ENCODE measurements at regions not wholly inside any gene's neighbourhood (a gene's known extent, or its start where the extent isn't known, plus 50 kb on each side); places are given as distances from the start of the nearest gene placed in this dataset.
"Not testable (repeated sequence)": the region's sequence is repeated elsewhere in the genome, so short reads cannot be mapped to it uniquely, and the experiment has no call there.

DNA sequence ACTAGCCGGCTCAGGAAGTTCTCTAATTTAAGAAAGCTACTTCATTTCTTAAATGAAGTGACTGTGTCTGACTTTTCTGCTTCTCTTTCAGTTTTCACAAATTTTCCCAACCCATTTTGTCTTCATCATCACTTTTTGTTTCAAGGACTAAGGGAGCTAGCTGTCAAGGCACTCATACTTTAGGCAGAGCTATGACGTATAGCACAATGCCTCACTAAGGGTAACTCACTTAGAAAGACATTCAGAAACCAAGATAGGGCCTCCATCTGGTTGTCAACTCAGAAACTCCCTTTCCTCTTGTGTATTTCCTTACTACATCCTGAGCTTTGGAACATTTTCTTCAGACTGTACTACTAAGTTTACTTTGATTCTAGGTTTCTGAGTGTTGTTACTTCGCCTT is 397.9 kb downstream of the TOX3 start:
- ATAC-seq (ENCODE audit: poor library complexity) (no peak), DNase-seq (no peak)
- intact Hi-C loops (cut with DNase I) = no loop called here

DNA sequence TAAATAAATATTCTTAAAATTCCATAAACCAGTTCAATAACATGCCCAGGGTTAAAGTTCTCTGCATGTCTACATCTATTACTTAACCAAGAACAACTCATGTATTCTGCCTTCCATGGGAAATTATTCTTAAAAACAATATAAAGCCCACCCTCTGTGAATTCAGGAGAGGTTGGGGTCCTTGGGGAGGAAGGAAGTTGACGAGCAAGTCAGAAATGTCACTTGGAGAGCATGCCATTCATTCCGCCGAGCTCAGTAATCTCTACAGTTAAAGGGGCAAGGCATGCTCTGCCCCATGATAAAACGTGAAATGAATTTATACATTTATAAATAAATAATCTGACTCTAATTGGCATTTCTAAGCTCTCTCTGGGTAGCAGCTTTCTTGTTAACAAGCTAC is 405.1 kb downstream of the TOX3 start:
- intact Hi-C loops (cut with DNase I) = no loop called here
- ATAC-seq (ENCODE audit: poor library complexity) (no peak), DNase-seq (no peak)

DNA sequence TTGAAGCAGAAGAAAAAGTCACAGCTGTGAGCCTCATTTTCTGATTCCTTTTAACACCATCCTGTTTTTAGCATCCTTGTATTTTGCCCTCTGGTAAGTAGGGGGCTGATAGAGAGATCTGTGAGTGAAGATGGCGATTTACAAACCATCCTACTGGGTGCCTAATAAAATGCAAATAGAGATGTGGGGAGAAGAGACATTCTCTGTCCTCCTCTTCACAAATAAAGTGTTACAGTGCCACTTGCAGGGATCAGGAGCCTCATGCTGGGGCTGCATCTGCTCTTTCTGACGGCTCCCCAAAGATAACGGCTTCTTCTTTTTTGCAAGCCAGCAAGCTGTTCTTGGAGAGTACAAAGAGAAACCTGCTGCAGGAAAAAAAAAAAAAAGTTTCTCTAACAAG is 418.6 kb downstream of the TOX3 start:
- ATAC-seq (ENCODE audit: poor library complexity) (no peak), DNase-seq (no peak)
- intact Hi-C loops (cut with DNase I) = no loop called here

DNA sequence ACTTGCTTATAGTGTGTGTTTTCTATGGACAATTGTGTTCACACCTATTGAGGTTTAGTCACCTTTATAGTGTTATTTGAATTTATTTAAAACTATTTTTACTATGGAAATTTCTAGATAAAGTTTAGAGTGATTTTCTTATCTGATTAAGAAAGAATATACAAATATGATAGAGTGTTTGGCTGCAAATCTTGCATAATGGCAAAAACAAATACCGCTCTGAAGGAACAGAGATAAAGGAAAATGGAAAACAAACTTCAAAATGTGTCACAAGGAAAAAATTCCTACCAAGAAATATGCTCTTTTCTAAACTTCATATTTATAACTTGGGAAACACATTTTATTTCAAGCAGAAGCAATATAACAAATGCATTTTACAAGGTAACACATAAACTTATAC is 423.1 kb downstream of the TOX3 start:
- DNase-seq (no peak), ATAC-seq (ENCODE audit: poor library complexity) (no peak)
- intact Hi-C loops (cut with DNase I) = no loop called here

DNA sequence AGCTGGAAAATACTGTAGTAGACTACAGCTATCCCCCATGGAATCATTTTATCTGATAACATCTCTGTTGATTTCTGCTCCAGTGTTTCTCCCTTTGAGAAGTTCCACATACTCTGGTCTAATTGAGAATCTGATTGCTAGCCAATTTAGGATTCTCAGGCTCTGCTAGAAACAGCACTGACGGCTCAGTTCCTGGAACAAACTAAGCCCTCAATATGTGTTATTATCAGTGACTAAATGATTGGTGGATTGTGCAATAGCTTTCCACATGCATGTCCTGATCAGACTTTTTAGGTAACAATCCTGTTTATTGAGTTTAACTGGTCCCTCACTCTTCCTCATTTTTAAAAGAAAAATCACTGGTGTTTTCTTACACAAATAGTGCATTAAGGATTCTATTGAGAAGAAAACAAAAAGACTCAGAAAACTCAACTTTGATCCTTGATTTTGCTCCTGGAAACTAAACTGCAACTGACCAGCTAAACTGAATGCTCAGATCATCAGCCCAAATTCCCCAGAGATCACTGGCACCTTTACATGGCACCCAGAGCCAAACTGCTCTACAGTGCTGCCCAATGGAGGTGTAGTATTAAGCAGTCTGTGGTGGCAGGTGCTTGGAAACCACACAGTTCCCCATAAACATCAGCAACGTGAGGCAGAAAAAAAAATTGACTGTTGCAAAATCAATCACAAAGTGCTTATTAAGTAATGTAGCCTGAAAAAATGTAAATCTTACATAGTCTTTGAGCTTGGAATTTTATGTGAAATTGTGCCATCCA is 423.7 kb downstream of the TOX3 start:
- DNase-seq (no peak), ATAC-seq (ENCODE audit: poor library complexity) (peak; percentile 75)
- intact Hi-C loops (cut with DNase I) = no loop called here

DNA sequence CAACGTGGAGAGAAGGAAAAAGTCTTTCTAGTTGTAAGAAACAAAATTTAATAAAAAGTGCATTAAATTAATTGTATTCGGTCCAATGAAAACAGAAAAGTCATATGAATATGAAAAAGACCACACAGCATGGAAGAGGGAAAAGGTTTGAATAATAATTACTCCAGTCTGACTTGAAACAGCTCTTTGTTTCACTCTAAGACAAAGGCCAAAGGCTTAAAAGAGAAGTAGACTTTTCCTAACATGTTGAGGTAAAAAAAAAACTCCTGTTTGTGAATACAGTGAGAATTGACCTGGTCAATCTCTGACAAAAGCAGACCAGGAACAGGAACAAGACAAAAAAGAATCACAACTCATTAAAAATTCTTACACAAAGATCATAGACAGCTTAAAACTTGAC is 429.8 kb downstream of the TOX3 start:
- intact Hi-C loops (cut with DNase I) = no loop called here
- ATAC-seq (ENCODE audit: poor library complexity) (no peak), DNase-seq (no peak)

DNA sequence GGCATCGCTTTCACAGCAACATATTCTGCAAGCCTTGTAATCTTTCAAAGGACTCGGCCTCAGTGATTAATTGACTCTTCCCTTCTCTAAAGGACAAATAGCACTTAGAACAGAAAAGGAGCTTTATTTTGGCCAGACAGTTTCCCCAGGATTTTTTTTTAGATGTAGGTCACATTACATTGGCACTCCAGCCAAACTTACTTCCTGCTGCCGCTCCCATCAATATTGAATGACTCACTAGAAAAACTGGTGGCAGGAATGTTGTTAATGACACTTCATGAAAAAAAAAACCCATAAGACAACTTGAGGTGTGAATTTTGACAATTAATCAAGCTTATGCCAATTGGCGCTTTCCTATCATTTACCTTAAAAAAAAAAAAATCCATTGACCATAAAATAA is 432.6 kb downstream of the TOX3 start:
- no peak for DNase-seq
- intact Hi-C loops (cut with DNase I) = no loop called here
- ATAC-seq (ENCODE audit: poor library complexity) = no peak

DNA sequence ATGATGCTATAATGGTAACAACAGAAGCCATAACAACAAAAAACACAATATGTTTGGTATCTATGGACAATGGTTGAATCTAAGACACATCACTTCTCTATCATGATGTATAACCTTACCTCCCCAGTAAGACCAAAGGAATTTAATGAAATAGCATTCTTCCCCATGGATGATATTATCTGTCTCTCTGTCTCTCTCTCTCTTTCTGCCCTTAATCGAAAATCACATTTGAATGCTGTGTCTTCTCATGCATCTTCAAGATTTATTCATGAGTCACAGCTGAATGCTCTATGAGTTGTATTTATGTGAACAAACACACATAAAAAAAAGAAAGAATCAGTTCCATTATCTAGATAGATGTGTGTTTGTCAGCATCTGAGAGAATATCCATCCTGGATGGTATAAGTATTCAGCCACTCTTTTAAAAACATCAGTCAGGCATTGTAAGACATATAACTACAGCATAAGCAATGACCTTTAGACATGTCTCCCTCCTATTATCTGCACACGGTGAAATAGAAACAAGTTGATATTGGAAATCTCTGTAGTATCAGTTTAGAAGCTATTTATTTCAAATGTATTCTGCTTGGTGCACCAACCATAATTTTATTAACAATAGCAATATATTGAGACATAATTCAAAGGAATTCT is 433.3 kb downstream of the TOX3 start:
- DNase-seq (no peak), ATAC-seq (ENCODE audit: poor library complexity) (no peak)
- intact Hi-C loops (cut with DNase I) = no loop called here

DNA sequence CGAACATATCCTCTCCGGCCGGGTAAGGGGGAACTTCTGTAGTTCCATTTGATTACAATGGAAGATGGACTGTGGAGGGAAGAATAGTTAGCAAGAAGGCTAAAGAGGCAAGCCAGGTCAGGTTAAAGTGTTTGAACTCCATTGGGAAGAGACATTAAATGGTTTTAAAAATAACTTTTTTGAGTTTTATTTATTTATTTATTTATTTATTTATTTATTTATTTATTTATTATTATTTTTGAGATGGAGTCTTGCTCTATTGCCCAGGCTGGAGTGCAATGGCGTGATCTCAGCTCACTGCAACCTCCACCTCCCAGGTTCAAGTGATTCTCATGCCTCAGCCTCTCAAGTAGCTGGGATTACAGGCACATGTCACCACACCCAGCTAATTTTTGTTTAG is 441.9 kb downstream of the TOX3 start:
- intact Hi-C loops (cut with DNase I); DNase-seq; ATAC-seq (ENCODE audit: poor library complexity): not testable (repeated sequence)

DNA sequence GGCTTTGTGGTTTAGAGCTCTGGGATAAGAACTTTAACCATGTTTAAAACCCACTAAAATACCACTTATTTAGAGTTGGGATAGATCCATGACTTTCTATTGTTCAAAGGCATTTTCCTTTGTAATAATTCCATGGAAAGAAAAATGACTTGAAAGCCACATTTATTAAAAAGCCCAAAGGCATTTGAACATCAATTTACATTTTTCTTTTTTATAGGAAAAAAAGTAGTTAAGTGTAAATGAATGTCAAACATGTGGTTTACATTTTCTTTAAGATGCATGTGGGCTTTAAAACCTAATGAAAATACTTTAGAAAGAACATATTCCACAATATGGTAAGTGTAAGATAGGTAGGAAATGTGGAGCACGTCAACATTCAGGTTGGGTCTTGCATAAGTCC is 443.2 kb downstream of the TOX3 start:
- no peak for ATAC-seq (ENCODE audit: poor library complexity)
- intact Hi-C loops (cut with DNase I) = no loop called here
- no peak for DNase-seq

DNA sequence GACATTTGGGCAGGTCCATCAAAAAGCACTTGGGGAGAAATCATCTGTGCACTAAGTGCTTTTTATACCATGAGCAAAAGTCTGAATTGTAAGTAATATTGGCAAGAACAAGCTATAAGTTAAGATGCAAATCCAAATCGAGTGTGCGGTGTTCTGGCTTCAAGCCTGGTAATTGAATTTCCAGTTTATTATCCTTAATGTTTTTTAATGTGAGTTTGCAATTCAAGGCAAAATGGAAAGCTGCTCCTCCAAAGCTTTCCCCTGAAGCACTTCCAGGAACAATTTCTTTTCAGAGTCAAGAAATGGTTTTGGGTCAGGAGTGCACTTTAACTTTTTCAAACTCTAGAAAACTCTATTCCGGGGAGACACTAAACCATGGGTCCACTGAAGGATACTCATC is 445.7 kb downstream of the TOX3 start:
- intact Hi-C loops (cut with DNase I) = no loop called here
- no peak for ATAC-seq (ENCODE audit: poor library complexity)
- no peak for DNase-seq

DNA sequence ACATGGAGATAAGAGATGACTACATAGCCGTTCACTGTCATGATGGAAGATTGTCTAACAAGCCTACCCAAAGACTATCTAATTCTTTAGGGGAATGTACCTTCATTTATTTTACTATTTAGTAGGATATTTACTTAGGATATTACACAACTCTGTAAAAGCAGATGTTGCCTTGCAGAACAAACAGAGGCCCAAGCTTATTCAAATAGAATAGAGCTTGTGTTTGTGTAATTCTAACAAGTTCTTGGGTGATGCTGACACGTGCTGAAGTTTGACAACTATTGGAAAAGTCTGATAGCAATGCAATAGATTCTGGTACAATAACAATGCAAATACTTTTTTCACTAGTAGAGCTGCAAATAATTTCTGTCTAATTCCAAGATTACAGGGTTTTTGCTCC is 447.6 kb downstream of the TOX3 start:
- ATAC-seq (ENCODE audit: poor library complexity) (no peak), DNase-seq (no peak)
- intact Hi-C loops (cut with DNase I) = no loop called here

DNA sequence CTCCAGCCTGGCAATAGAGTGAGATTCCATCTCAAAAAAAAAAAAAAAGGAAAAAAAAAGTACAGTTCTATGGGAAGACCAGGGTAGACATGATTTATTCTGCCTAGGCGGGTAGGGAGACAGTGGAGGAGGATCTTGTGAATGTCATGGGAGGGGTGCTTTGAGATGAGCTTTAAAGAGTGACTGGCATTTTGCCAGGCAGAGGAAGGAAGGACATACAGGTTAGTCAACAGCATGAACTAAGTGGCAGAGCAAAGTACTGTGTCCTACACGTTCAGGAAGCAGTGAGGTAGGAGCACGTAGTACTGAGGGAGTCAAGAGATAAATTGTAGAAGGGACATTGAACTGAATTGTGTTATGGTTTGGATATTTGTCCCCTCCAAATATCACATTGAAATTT is 451.5 kb downstream of the TOX3 start:
- intact Hi-C loops (cut with DNase I) = no loop called here
- ATAC-seq (ENCODE audit: poor library complexity) = no peak

DNA sequence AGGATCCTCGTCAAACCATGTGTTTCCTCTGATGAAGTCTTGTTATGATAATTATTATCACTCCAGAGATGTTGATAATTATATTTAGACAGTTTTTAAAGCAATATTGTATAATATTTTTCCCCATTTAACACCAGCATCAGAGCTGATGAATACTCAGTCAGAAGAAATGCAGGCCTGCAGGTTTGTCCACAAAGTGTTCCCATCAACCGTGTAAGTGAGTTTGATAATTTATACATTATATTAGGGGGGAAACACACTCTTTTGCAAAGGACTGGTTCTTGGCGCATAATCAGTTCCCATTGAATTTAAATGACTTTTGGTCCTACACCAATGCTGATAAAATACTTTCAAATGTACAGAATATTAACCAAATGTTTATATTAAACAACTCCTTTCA is 454.8 kb downstream of the TOX3 start:
- intact Hi-C loops (cut with DNase I) = no loop called here
- ATAC-seq (ENCODE audit: poor library complexity) (no peak), DNase-seq (no peak)

More for the DNA sequence above, 451.5 kb downstream of the TOX3 start:
- no peak for DNase-seq

DNA sequence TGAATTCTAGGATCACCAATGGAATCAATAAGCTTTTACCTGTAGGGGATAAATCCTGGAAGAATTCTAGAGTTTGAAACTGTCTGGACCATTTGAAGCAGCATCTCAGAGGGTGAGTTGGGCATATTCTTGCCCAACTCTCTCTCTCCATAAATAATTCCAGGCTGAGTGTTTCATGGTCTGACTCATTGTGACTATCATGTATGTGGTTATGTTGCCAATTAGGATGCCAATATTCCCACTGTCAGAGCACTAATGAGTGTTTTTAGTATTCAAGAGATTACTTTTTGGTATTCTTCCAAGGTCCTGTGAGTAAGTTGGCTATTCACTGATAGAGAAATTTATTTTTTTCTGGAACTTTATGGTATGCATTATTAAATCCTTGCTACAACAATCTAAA is 456.9 kb downstream of the TOX3 start:
- no peak for ATAC-seq (ENCODE audit: poor library complexity)
- intact Hi-C loops (cut with DNase I) = no loop called here
- DNase-seq = no peak

DNA sequence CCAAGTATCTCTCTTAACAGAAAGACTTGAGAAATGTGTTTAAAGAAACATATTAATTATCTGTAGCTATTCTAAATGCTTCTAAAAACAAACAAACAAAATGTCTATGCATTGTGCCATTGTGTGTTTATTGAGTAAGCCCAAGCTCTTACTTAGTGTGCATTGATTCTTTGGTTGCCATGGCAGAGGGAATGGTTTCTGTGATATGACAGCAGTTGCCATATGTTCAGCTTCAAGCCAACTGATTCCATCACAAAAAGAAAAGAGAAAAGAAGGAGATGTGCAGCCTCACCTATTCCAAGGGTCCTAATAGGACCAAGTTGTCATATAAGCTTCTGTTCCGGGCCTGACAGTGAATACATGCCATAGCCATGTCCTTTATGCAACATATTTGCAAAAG is 457.5 kb downstream of the TOX3 start:
- ATAC-seq (ENCODE audit: poor library complexity) (no peak), DNase-seq (no peak)
- intact Hi-C loops (cut with DNase I) = no loop called here

DNA sequence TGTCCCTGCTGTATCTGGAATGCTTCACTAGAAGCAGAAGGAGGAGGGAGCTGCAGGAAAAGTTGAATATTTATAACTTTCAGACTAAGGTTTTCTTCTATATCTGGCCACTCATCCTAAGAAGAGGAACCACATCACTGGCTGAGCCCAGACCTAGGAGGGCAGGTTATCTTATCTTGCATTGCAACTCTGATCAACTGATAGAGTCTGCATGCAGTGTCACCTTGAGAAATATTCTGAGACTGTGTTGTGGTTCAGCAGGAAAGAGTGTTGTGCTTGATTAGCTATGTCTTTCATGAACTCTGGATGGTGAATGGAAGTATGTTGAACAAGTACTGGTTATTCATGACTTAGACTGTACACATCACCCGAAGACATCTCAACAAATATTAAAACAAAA is 460.0 kb downstream of the TOX3 start:
- intact Hi-C loops (cut with DNase I) = no loop called here
- ATAC-seq (ENCODE audit: poor library complexity) = no peak
- no peak for DNase-seq

DNA sequence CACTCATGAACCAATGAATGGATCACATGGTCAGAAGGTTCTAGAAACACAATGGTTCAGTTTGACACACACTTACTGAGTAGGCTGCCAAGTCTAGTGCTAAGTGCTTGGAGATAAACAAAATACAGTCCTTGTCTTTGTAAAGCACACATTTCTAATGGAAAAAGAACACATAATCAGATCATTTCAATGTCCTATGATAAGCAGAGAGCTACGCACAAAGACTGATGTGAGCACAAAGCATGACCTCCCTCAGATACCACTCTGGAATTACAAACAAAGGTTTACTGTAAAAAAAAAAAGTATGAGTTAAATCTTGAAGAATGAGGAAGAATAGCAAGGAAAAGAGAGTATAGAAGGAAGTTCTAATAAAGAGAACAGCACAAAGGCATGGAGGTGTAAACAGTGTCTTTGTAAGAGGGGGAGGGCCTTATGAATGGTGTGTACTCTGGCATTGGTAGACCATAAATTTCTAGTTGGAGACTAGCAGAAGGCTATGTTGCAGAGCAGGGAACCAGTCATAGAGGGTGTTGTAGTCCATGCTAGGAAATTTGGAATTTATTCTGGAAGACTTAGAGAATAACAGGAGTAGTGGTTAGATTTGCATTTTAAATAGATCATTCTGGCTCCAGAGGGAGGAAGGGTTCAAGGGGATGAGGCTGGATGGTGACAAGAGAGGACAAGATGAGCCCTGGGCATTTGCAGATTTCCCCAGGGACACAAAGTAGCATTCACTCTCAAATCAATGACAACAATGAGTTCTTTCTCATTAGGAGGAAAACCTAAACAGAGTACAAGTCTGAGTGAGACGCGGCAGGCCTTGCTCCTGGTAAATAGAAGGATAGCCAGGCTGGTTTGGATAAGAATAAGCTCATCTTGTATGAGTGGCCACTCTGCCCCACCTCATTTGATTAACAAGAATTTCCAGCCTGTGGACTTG is 468.0 kb downstream of the TOX3 start:
- DNase-seq (no peak), ATAC-seq (ENCODE audit: poor library complexity) (no peak)
- intact Hi-C loops (cut with DNase I) = no loop called here

DNA sequence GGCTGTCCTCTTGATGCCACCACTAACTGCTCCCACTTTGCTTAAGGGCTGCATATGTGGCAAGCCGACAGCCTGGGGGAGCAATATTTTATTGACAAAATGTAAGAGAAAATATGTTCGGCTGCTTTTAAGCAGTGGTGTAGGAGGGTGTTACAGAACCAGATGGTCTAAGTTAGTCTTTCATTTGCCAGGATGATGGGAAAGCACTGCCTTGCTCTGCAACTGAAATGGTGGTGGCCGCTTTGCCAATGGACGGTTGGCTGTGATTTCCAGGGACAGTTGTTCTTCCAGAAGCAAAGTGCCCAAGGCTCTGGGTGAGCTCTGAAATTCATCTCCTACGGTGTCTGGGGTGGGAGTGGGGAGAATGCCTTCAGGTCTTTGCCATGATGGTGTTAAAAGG is 469.3 kb downstream of the TOX3 start:
- intact Hi-C loops (cut with DNase I) = no loop called here
- ATAC-seq (ENCODE audit: poor library complexity) = no peak
- no peak for DNase-seq

DNA sequence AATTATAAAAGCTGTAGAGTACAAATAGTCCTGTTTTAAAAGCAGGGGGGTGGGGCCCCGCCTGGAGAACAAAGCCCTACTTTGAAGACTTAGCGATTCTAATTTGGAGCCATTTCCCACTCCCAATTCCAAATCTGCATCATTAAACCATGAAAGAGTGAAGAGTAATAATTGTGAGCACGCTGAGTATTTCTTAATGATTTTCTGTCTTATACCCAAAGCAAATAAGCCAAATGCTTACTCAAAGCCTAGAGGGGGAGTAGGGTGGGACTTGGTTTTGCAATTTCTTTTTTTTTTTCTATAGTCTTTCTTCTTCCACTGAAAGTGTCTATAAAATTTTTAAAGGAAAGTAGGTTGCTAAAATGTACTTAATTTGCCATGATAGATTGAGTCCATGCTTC is 470.1 kb downstream of the TOX3 start:
- intact Hi-C loops (cut with DNase I) = no loop called here

More for the DNA sequence above, 470.1 kb downstream of the TOX3 start:
- no peak for DNase-seq
- ATAC-seq (ENCODE audit: poor library complexity) = no peak
